ENCODE measurements at regions not wholly inside any gene's neighbourhood (a gene's known extent, or its start where the extent isn't known, plus 50 kb on each side); places are given as distances from the start of the nearest gene placed in this dataset.

GRCh38 chr6:134657751-134658527 lies 292.0 kb downstream of the ALDH8A1 start:
- intact Hi-C loops (cut with DNase I): no loop called here
- no peak for FAIRE-seq

GRCh38 chr6:134657343-134657742 lies 292.6 kb downstream of the ALDH8A1 start:
- no peak for DNase-seq

More at GRCh38 chr6:134657751-134658527, 292.0 kb downstream of the ALDH8A1 start:
- DNase-seq: no peak
- Histone ChIP-seq H3K27ac (no peak overlapping the region), H3K4me3 (no peak overlapping the region), H3K4me1 (no peaks in the 10 kb centered on the region), H3K9me3 (no peaks in the 10 kb centered on the region), H3K36me3 (no peaks in the 10 kb centered on the region), H3K27me3 (no peaks in the 10 kb centered on the region)
- no peak for TF ChIP-seq CTCF (IDR thresholded peaks at IDR 0.05)
- no peak for ATAC-seq
- 70 to 80% methylated on average over 3 of the region's 3 CpGs for WGBS, 2 donors

GRCh38 chr6:134654751-134655150 lies 295.1 kb downstream of the ALDH8A1 start:
- no peaks in the 10 kb centered on the region for H3K36me3 ChIP-seq
- H3K9me3 ChIP-seq: no peaks in the 10 kb centered on the region
- FAIRE-seq (no peak), DNase-seq (no peak), ATAC-seq (no peak)
- no peaks in the 10 kb centered on the region for H3K27me3 ChIP-seq
- H3K4me3 ChIP-seq: no peak overlapping the region
- no peaks in the 10 kb centered on the region for H3K4me1 ChIP-seq
- H3K27ac ChIP-seq: no peak overlapping the region
- TF ChIP-seq CTCF (IDR thresholded peaks at IDR 0.05): no peak
- intact Hi-C loops (cut with DNase I): no loop called here

More at GRCh38 chr6:134657343-134657742, 292.6 kb downstream of the ALDH8A1 start:
- Histone ChIP-seq H3K9me3 (no peaks in the 10 kb centered on the region), H3K4me1 (no peaks in the 10 kb centered on the region), H3K27ac (no peak overlapping the region), H3K36me3 (no peaks in the 10 kb centered on the region), H3K4me3 (no peak overlapping the region), H3K27me3 (no peaks in the 10 kb centered on the region)
- intact Hi-C loops (cut with DNase I): no loop called here
- FAIRE-seq (no peak), ATAC-seq (no peak)
- 90 to 97% methylated on average over 3 of the region's 3 CpGs for WGBS, 2 donors
- TF ChIP-seq CTCF (IDR thresholded peaks at IDR 0.05): no peak

- intact Hi-C loops (cut with DNase I): no loop called here
- no peaks in the 10 kb centered on the region for H3K4me1 ChIP-seq
- no peaks in the 10 kb centered on the region for H3K27me3 ChIP-seq
- DNase-seq (no peak), ATAC-seq (no peak), FAIRE-seq (no peak)
- no peak overlapping the region for H3K4me3 ChIP-seq
- TF ChIP-seq CTCF (IDR thresholded peaks at IDR 0.05): no peak
- no peaks in the 10 kb centered on the region for H3K9me3 ChIP-seq
- WGBS, 2 donors: 75 to 79% methylated on average over 3 of the region's 3 CpGs
- H3K27ac ChIP-seq: no peak overlapping the region
- H3K36me3 ChIP-seq: no peaks in the 10 kb centered on the region
These were observed 298.4 kb downstream of the ALDH8A1 start for GRCh38 chr6:134651519-134651918.

GRCh38 chr6:134647861-134648260 lies 302.0 kb downstream of the ALDH8A1 start:
- TF ChIP-seq CTCF (IDR thresholded peaks at IDR 0.05): no peak
- intact Hi-C loops (cut with DNase I): no loop called here
- Histone ChIP-seq H3K4me3 (no peak overlapping the region), H3K36me3 (no peaks in the 10 kb centered on the region), H3K27me3 (no peaks in the 10 kb centered on the region), H3K9me3 (no peaks in the 10 kb centered on the region), H3K27ac (no peak overlapping the region), H3K4me1 (no peaks in the 10 kb centered on the region)
- no peak for FAIRE-seq
- 87 to 97% methylated on average over 3 of the region's 3 CpGs for WGBS, 2 donors
- no peak for DNase-seq
- ATAC-seq: no peak
